VCaP (cell line): ENCODE measurements at regions not wholly inside any gene's neighbourhood (a gene's known extent, or its start where the extent isn't known, plus 50 kb on each side); places are given as distances from the start of the nearest gene placed in this dataset.

Source experiments
- H3K27ac ChIP-seq: fragments of 450-650 bp; 2 replicates; pipeline ENCODE4 v1.5.1; 2017
- TF ChIP-seq, protein P1 (sequence below): fragments of 450-650 bp; conservative IDR thresholded peaks from 2 replicates; pipeline ENCODE4 v1.5.1; 2017; ENCODE audit warnings: mild to moderate bottlenecking, moderate library complexity

DNA sequence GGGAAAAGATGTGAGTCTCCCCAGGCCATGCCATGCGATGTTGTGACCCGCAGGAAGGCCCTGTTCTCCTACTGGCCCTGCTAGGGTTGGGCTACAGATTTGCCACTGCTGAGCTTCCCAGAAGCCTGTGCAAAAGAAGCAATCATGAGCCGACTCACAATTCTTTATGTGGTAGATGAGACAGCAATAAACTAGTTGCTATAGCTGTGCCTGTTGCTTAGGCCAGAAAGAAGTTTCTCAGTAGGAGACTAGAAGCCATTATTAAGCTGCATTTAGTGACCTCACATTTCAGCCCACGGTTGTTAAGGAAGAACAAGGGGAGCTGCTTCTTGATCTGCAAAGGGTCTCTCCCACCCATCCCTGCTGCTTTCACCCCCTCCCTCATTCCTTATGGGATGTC is 239.4 kb upstream of the CRY1 start:
- H3K27ac ChIP-seq, result no peak overlapping the region
- TF ChIP-seq, protein P1, sequence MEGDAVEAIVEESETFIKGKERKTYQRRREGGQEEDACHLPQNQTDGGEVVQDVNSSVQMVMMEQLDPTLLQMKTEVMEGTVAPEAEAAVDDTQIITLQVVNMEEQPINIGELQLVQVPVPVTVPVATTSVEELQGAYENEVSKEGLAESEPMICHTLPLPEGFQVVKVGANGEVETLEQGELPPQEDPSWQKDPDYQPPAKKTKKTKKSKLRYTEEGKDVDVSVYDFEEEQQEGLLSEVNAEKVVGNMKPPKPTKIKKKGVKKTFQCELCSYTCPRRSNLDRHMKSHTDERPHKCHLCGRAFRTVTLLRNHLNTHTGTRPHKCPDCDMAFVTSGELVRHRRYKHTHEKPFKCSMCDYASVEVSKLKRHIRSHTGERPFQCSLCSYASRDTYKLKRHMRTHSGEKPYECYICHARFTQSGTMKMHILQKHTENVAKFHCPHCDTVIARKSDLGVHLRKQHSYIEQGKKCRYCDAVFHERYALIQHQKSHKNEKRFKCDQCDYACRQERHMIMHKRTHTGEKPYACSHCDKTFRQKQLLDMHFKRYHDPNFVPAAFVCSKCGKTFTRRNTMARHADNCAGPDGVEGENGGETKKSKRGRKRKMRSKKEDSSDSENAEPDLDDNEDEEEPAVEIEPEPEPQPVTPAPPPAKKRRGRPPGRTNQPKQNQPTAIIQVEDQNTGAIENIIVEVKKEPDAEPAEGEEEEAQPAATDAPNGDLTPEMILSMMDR, result no peak

DNA sequence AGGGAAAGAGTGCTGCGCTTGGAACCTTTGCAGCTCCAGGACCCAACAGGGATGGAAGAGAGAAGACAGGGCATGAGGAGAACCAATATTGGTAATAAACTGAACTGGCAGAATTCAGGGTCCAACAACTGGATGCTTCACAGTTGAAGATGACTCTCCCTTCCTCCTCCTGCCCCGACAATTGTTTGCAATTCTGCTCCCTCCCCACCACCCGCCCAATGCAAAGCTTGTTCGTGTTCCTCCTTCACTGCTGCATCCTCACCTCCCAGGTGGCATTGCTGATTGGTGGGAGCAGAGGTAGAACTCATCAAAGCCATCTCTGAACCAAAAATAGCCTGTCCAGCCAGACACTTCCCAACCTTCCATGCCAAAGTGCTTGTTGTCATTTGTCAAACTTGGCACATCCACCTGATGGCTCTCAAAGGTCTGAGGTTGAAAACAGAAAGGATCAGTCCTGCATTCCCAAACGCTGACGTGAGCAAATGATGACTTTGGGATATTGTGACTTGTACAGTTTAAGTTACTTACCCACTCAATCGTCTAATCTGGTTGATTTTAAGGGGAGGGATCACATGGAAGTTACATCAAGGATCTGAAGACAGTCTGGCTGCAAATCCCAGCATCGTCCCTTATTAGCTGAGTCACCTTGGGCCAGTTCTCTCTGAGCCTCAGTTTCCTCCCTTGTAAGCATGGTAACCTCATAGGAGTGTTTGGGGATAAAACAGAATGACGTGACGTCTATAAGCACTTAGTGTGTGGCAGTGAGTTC is 242.6 kb upstream of the CRY1 start:
- TF ChIP-seq, protein P1, result no peak
- no peak overlapping the region for H3K27ac ChIP-seq

DNA sequence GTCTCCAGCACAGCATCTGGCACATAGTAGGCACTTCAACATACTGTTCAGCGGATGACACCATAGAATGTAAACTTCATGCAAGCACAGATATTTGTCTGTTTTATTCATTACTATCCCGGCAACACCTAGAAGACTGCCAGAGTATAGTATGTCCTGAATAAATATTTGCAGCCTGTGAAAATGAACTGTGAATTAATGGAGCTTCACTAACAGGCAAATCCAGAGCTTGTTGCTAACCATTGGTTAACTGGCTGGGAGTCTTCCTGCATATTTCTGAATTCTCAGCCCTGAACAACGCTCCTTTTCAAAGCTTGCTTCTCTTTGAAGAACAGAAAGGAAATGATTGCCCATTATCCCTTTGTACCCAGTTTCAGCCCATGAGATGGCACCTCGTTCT is 243.3 kb upstream of the CRY1 start:
- TF ChIP-seq, protein P1, result no peak
- H3K27ac ChIP-seq, result no peak overlapping the region

DNA sequence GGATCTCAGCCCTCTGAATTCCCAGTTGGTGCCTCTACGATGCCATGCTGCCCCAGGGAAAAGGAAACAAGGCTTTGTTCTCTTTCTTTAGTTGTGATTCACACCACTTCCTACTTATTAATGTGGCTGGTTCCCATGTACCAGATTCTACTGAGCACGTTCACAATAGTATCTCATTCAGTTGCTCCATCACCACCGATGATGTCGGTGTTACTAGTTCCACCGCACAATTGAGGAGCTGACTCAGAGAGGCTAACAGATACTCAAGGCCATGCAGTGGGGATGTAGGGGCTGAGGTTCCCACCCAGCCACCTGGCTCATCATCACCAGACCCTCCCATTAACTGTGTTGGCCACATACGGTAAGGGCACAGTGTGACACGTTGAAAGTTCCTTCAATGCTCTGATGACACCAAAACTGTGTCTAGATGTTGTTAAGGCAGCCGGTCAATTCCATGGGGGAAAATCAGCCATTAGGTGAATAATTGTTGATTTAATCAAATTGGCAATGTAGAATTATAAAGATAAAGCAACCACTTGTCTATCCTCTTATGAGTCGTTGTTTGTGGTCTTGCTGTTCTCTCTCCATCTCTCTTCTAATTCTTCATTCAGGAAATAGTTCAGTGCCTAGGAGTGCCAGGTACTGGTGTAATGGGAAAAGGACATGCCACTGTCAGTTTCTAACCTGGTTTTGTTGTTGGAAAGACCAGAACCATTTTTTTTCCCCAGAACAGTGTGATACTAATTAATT is 244.2 kb upstream of the CRY1 start:
- no peak overlapping the region for H3K27ac ChIP-seq
- TF ChIP-seq, protein P1, result no peak

DNA sequence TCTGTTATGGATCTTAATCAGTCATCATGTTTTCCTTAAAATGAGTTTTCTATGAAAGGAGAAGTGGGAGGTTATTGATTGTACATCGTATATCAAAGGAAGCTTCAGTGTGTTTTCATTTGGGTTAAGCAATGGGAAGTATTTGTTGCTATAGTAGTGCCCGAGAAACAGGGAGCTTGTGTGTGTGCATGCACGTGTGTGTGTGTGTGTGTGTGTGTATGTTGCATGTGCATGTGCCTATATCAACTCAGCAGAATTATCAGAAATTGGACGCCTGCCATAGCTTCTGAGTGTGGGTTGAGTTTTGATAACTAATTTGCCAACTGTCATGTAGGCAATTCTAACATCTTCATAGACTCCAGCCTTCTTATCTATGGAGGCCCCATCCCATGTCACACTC is 246.1 kb upstream of the CRY1 start:
- H3K27ac ChIP-seq, result no peak overlapping the region
- TF ChIP-seq, protein P1, result no peak

DNA sequence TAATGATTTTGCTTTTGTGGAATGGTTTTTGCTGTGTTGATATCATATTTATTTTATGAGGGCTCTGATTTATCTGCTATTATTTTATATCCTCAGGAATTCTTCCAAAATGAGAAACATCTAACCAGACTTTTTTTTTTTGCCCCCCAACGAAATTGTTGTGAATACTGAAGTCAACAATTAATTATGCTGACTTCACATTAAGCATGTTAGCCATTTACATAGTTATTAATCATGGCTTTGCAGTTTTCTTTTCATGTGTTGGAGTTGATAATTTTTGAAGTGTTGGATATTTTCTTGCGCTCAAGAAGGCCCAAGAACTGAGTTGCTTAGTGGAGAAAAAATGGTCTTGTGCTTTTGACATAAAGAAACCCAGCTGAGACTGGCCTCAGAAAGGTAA is 246.6 kb upstream of the CRY1 start:
- TF ChIP-seq, protein P1, result no peak
- H3K27ac ChIP-seq, result no peak overlapping the region

DNA sequence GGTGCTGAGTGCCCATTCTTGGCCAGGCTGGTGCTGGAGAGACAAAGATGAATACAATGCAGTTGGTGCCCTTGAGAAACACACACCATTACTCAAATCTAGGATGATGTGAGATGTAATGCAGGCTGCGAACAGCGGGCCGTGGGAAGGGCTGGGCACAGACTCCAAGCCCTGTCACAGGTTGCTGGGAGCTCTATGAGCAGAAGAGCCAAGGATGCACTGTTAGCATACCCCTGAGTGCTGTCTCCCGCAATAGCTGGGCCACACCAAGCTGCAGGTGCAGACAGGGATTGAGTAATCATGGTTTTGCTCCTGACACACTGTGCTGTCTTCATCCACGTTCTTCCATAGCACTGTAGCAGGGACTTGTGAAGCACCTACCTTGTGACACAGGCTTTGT is 247.5 kb upstream of the CRY1 start:
- H3K27ac ChIP-seq, result no peak overlapping the region
- TF ChIP-seq, protein P1, result no peak
